Tibial artery (tissue), 4 donors: ENCODE measurements at regions not wholly inside any gene's neighbourhood (a gene's known extent, or its start where the extent isn't known, plus 50 kb on each side); places are given as distances from the start of the nearest gene placed in this dataset.
"Not testable (repeated sequence)": the region's sequence is repeated elsewhere in the genome, so short reads cannot be mapped to it uniquely, and the experiment has no call there.

ENCODE experiments used
- DNase-seq, 2 donors: peaks; one replicate each; pipeline ENCODE4 v3.0.0-alpha.2; 2019
- H3K27ac ChIP-seq, 2 donors: fragments of 200-600 bp; sonication (generic) in 1 of 2; 1 replicate in 1 of 2; 2 replicates in 1 of 2; pipeline ENCODE4 v1.5.1; 2018 to 2019; ENCODE audit warnings: mild to moderate bottlenecking in 1 of 2
- H3K27me3 ChIP-seq, 2 donors: fragments of 200-600 bp; sonication (generic) in 1 of 2; one replicate each; pipeline versions ENCODE4 v1.5.1 to v1.6.0; 2016 to 2019
- H3K36me3 ChIP-seq, 3 donors: fragments of 200-600 bp; sonication (generic) in 2 of 3; one replicate each; pipeline ENCODE4 v1.5.1; 2016 to 2019; ENCODE audit warnings: mild to moderate bottlenecking in 2 of 3
- H3K4me1 ChIP-seq, 4 donors: fragments of 200-600 bp; sonication (generic) in 2 of 4; 1 replicate in 3 of 4; 2 replicates in 1 of 4; pipeline ENCODE4 v1.5.1; 2016 to 2019
- H3K4me3 ChIP-seq, 2 donors: fragments of 200-600 bp; sonication (generic) in 1 of 2; 1 replicate in 1 of 2; 2 replicates in 1 of 2; pipeline ENCODE4 v1.5.1; 2018 to 2019; ENCODE audit warnings: mild to moderate bottlenecking in 2 of 2
- H3K9me3 ChIP-seq, 3 donors: fragments of 200-600 bp; sonication (generic) in 1 of 3; one replicate each; pipeline ENCODE4 v1.5.1; 2016 to 2019
- intact Hi-C: fragments of 100-400 bp; cut with DNase I; formaldehyde crosslinking; loops from one replicate; pipeline ENCODE4 v1.15.0; 2023; ENCODE audit warnings: low total_unique reads
- TF ChIP-seq, protein P1 (sequence below), 2 experiments: fragments of 200-600 bp in 1 of 2; fragments of 450-650 bp in 1 of 2; IDR thresholded peaks; one replicate each; pipeline ENCODE4 v1.5.1; 2017 to 2019; ENCODE audit warnings: antibody characterized with exemption in 2 of 2, mild to moderate bottlenecking in 1 of 2, moderate library complexity in 1 of 2

GRCh38 chr1:222470252-222470805 lies 77.6 kb downstream of the HHIPL2 start:
- DNase-seq, H3K27me3 ChIP-seq, H3K4me3 ChIP-seq, H3K36me3 ChIP-seq, H3K9me3 ChIP-seq, H3K4me1 ChIP-seq, H3K27ac ChIP-seq, intact Hi-C loops: not testable (repeated sequence)

DNA sequence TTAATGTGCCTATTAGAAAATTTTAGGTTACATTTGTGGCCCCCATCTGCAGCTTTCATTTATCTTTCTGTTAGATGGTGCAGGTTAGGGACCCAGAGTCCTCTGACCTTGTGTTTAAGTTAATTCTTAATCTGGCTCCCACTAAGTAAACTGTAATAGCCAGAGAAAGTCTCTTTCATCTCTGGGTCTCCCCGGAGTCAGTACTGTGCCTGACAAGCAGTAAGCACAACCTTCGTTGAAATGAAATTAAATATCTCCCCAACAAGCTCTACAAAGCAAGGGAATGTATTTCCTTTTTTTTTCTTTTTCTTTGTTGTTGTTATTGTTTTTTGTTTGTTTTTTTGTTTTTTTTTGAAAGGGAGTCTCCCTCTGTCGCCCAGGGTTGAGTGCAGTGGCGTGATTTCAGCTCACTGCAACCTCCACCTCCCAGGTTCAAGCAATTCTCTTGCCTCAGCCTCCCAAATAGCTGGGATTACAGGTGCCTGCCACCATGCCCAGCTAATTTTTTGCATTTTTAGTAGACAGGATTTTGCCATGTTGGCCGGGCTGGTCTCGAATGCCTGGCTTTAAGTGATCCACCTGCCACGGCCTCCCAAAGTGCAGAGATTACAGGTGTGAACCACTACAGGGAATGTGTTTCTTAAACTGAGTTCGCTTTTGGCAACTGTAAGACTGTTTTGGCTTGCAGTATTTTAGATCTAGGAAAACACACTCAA lies 81.6 kb downstream of the HHIPL2 start:
- no peak for DNase-seq
- peak overlapping the region in 1 of 2 donors; percentile 50 for H3K4me3 ChIP-seq
- intact Hi-C loops: loop anchor here (5.0 kb wide), 1 partner anchor 151 kb away; the partner anchor contains the start of gene MIA3

GRCh38 chr1:222465211-222466041 lies 82.5 kb downstream of the HHIPL2 start:
- intact Hi-C loops: loop anchor here (1.0 to 5.0 kb wide), 2 partner anchors 152 to 169 kb away; partner anchors contain the start of gene MIA3
- TF ChIP-seq, protein P1, sequence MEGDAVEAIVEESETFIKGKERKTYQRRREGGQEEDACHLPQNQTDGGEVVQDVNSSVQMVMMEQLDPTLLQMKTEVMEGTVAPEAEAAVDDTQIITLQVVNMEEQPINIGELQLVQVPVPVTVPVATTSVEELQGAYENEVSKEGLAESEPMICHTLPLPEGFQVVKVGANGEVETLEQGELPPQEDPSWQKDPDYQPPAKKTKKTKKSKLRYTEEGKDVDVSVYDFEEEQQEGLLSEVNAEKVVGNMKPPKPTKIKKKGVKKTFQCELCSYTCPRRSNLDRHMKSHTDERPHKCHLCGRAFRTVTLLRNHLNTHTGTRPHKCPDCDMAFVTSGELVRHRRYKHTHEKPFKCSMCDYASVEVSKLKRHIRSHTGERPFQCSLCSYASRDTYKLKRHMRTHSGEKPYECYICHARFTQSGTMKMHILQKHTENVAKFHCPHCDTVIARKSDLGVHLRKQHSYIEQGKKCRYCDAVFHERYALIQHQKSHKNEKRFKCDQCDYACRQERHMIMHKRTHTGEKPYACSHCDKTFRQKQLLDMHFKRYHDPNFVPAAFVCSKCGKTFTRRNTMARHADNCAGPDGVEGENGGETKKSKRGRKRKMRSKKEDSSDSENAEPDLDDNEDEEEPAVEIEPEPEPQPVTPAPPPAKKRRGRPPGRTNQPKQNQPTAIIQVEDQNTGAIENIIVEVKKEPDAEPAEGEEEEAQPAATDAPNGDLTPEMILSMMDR (IDR thresholded peaks at IDR 0.05): peak; percentile 99 to 100
- peak overlapping the region; percentile 50 to 52 for H3K4me3 ChIP-seq
- no peaks in the 10 kb centered on the region for H3K36me3 ChIP-seq
- peaks cover 0 to 11% (median 0%) of the 10 kb centered on the region in 4 donors for H3K4me1 ChIP-seq
- peak overlapping the region; percentile 81 to 85 for H3K27ac ChIP-seq
- peak; percentile 93 to 97 for DNase-seq
- H3K27me3 ChIP-seq: no peaks in the 10 kb centered on the region
- no peaks in the 10 kb centered on the region for H3K9me3 ChIP-seq

More for the DNA sequence above, 81.6 kb downstream of the HHIPL2 start:
- Histone ChIP-seq H3K27ac (peak overlapping the region; percentile 81 to 85), H3K4me1 (peaks cover 0 to 11% (median 0%) of the 10 kb centered on the region in 4 donors), H3K36me3 (no peaks in the 10 kb centered on the region), H3K27me3 (no peaks in the 10 kb centered on the region), H3K9me3 (no peaks in the 10 kb centered on the region)
- TF ChIP-seq, protein P1 (IDR thresholded peaks at IDR 0.05): no peak

DNA sequence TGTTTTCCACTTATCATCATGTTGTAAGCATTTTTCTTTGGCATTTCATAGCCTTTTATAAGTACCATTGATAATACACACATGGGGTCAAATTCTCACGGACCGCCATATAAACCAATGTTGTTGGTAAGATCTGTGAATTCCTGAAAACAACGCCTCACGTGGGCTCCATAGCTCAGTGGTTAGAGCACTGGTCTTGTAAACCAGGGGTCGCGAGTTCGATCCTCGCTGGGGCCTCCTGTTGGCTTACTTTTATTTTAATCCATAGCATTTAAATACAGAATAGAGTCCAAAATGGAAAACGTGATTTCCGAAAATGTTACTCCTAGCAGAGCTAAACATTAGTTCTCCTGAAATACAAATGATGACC lies 83.1 kb downstream of the HHIPL2 start:
- TF ChIP-seq, protein P1 (IDR thresholded peaks at IDR 0.05): no peak
- Histone ChIP-seq H3K27me3 (no peaks in the 10 kb centered on the region), H3K9me3 (no peaks in the 10 kb centered on the region), H3K4me1 (peaks cover 0 to 11% (median 0%) of the 10 kb centered on the region in 4 donors), H3K4me3 (peak overlapping the region; percentile 50 to 52), H3K36me3 (no peaks in the 10 kb centered on the region), H3K27ac (peak overlapping the region; percentile 81 to 85)
- intact Hi-C loops: loop anchor here (1.0 to 5.0 kb wide), 2 partner anchors 152 to 169 kb away; partner anchors contain the start of gene MIA3
- peak; percentile 58 to 72 for DNase-seq

- intact Hi-C loops: no loop called here
These were observed 84.7 kb downstream of the HHIPL2 start for GRCh38 chr1:222463059-222463730.

More at GRCh38 chr1:222463059-222463730, 84.7 kb downstream of the HHIPL2 start:
- H3K4me1 ChIP-seq: peaks cover 0 to 11% (median 0%) of the 10 kb centered on the region in 4 donors
- no peak overlapping the region for H3K27ac ChIP-seq
- H3K4me3 ChIP-seq: no peak overlapping the region
- TF ChIP-seq, protein P1 (IDR thresholded peaks at IDR 0.05): no peak
- no peaks in the 10 kb centered on the region for H3K36me3 ChIP-seq
- DNase-seq: no peak
- peaks cover 0 to under 1% (median 0%) of the 10 kb centered on the region in 3 donors for H3K9me3 ChIP-seq
- H3K27me3 ChIP-seq: no peaks in the 10 kb centered on the region
